BE2C (cell line): ENCODE measurements at regions not wholly inside any gene's neighbourhood (a gene's known extent, or its start where the extent isn't known, plus 50 kb on each side); places are given as distances from the start of the nearest gene placed in this dataset.

ENCODE experiments used
- DNase-seq: peaks from one replicate; pipeline ENCODE4 v3.0.0-alpha.2; 2020
- H3K27me3 ChIP-seq: fragments of 250-450 bp; sonication (Bioruptor Pico); 2 replicates; pipeline ENCODE4 v1.5.1; 2020; ENCODE audit warnings: mild to moderate bottlenecking
- H3K36me3 ChIP-seq: fragments of 250-450 bp; sonication (Bioruptor Pico); 2 replicates; pipeline ENCODE4 v1.5.1; 2020; ENCODE audit warnings: mild to moderate bottlenecking
- H3K4me1 ChIP-seq: fragments of 250-450 bp; sonication (Bioruptor Pico); 2 replicates; pipeline ENCODE4 v1.5.1; 2020
- H3K4me3 ChIP-seq: 2 replicates; pipeline ENCODE4 v1.5.1; 2011; ENCODE audit warnings: low read depth, low read length
- H3K9me3 ChIP-seq: fragments of 250-450 bp; sonication (Bioruptor Pico); 2 replicates; pipeline ENCODE4 v1.5.1; 2020
- TF ChIP-seq, protein P1 (sequence below): IDR thresholded peaks from 2 replicates; pipeline ENCODE4 v1.5.1; 2012; ENCODE audit warnings: mild to moderate bottlenecking, low read depth, low read length

DNA sequence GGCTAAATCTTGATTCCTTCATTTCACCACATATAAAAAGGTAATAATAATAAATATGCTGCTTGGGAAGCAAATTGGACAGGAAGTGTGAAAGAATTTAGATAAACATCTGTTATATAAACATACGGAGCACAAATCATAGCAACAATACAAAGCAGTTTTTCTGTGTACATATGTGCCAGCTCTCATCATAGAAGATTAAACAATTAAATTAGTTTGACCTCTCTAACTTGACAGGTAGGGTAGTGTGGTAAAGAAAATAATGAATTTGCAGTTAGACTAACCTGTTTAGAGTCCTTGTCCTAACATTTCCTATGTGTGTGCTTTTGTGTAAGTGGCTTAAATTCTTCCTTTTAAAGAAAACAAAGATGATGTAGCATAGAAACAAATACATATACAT, 995.7 kb upstream of the TENM4 start:
- Histone ChIP-seq H3K27me3 (no peaks in the 10 kb centered on the region), H3K36me3 (no peaks in the 10 kb centered on the region), H3K9me3 (no peaks in the 10 kb centered on the region), H3K4me1 (no peaks in the 10 kb centered on the region), H3K4me3 (no peak overlapping the region)
- TF ChIP-seq, protein P1, sequence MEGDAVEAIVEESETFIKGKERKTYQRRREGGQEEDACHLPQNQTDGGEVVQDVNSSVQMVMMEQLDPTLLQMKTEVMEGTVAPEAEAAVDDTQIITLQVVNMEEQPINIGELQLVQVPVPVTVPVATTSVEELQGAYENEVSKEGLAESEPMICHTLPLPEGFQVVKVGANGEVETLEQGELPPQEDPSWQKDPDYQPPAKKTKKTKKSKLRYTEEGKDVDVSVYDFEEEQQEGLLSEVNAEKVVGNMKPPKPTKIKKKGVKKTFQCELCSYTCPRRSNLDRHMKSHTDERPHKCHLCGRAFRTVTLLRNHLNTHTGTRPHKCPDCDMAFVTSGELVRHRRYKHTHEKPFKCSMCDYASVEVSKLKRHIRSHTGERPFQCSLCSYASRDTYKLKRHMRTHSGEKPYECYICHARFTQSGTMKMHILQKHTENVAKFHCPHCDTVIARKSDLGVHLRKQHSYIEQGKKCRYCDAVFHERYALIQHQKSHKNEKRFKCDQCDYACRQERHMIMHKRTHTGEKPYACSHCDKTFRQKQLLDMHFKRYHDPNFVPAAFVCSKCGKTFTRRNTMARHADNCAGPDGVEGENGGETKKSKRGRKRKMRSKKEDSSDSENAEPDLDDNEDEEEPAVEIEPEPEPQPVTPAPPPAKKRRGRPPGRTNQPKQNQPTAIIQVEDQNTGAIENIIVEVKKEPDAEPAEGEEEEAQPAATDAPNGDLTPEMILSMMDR = no peak
- DNase-seq = no peak

DNA sequence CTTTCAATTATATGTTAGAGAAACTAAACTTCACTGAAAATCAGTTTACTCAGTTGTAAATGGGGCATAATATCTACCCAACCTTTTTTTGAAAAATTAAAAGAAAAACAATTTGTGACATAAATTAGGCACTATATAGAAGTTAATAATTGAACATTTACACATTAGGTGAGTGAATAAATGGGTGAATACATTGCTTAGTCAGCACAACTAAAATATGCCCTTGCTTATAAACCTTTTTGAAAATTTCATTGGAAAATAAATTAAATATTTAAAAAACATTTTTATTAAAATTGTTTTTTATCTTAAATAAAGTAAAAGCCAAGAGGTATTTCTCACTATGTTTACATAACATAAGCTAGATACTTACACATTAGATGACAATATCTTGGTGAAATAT, 994.5 kb upstream of the TENM4 start:
- DNase-seq = no peak
- H3K27me3 ChIP-seq = no peaks in the 10 kb centered on the region
- H3K9me3 ChIP-seq = no peaks in the 10 kb centered on the region
- H3K36me3 ChIP-seq = no peaks in the 10 kb centered on the region
- H3K4me3 ChIP-seq = no peak overlapping the region
- TF ChIP-seq, protein P1 = no peak
- no peaks in the 10 kb centered on the region for H3K4me1 ChIP-seq

DNA sequence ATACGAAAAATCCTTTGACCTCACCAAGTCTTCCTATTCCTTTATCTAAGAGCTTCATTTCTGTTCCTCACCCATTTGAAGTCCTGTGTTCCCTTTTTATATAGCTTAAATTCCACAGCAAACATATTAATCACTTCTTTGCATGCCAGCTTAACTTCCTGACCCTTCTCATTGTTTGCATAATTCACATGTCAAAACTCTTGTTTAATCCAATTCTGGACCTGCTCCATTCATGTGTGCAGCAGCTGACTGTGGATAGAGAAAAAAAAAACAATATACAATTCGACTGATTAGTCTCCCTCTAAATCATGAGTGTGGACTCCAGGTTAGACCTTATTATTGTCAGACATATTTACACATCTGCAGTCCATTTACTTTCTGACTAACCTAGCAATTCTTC, 991.2 kb upstream of the TENM4 start:
- TF ChIP-seq, protein P1 = no peak
- no peaks in the 10 kb centered on the region for H3K27me3 ChIP-seq
- no peak for DNase-seq
- no peaks in the 10 kb centered on the region for H3K4me1 ChIP-seq
- no peaks in the 10 kb centered on the region for H3K9me3 ChIP-seq
- no peaks in the 10 kb centered on the region for H3K36me3 ChIP-seq
- no peak overlapping the region for H3K4me3 ChIP-seq

DNA sequence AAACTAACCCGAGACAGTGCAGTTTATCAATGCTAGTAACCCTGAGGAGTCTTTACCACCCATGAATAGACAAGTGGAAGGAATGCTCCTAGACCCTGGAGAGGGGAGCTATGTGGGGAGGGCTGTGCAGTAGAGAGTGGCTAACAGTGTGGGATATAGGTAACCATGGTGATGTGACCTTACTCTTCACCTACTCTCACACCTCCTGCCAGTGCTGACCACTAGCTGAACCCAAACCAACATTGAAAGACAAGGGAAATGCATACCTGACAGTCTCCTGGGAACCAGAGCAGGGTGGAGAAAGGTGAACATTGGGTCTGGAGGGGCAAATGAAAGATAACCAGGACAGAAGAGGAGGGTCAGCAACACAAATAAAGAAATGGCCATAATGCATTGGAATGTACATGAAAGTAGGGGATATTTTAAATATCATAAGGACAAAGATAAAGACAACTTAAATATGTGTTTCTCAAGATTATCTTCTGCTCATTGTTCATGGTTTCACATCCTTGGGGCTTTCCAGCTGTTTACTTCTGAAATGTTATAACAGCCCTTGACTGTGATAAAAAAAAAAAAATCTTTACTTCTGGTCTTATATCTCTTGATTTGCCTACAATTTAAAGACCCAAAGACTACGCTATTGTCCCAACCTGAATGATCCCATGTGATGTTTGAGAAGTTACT, 983.3 kb upstream of the TENM4 start:
- no peaks in the 10 kb centered on the region for H3K36me3 ChIP-seq
- H3K27me3 ChIP-seq = no peaks in the 10 kb centered on the region
- H3K9me3 ChIP-seq = no peaks in the 10 kb centered on the region
- DNase-seq = no peak
- TF ChIP-seq, protein P1 = no peak
- H3K4me1 ChIP-seq = no peaks in the 10 kb centered on the region
- H3K4me3 ChIP-seq = no peak overlapping the region

DNA sequence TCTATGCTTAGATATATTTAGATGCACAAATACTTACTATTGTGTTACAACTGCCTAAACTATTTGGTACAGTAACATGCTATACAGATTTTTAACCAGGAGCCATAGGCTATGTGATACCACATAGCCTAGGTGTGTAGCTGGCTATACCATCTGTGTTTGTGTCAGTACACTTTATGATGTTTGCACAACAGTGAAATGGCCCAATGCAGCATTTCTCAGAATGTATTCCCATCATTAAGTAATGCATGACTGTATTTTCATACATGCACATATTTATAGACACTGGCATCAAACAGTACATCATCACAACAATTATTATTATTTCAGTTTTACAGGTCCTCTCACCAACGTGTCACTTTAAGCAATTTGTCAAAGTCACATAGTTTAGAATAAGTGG, 979.5 kb upstream of the TENM4 start:
- TF ChIP-seq, protein P1 = no peak
- no peaks in the 10 kb centered on the region for H3K9me3 ChIP-seq
- no peaks in the 10 kb centered on the region for H3K27me3 ChIP-seq
- no peaks in the 10 kb centered on the region for H3K4me1 ChIP-seq
- H3K36me3 ChIP-seq = no peaks in the 10 kb centered on the region
- H3K4me3 ChIP-seq = no peak overlapping the region
- DNase-seq = no peak

DNA sequence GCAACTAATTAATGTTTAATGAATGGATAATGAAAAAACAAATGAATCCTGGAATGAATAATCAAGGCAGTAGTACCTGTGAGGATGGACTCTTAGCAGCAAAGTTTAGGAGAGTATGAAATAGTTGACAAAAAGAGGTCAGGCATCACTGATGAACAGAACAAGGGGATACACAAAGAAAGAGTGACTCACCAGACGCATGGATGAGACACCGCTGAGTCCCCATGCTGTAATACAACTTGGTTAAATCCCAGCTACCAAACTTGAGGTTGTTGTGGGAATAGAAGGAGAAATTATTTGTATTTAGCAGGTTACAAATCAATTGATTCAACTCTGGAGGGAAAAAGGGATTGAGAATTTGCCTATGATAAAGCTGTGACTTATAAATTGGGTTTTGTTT, 976.9 kb upstream of the TENM4 start:
- Histone ChIP-seq H3K36me3 (no peaks in the 10 kb centered on the region), H3K9me3 (no peaks in the 10 kb centered on the region), H3K4me1 (no peaks in the 10 kb centered on the region), H3K4me3 (no peak overlapping the region), H3K27me3 (no peaks in the 10 kb centered on the region)
- TF ChIP-seq, protein P1 = no peak
- no peak for DNase-seq
